Endothelial cell of umbilical vein (primary cell): ENCODE measurements at regions not wholly inside any gene's neighbourhood (a gene's known extent, or its start where the extent isn't known, plus 50 kb on each side); places are given as distances from the start of the nearest gene placed in this dataset.

ENCODE experiments used
- BruUV-seq: library from RNA; stranded (reverse); fragments of 400-500 nt; replicated peaks from 2 replicates; lab custom pipeline; 2021; lab: Mats Ljungman, UMichigan
- CTCF ChIA-PET: fragments of 300-600, 350-600 bp; sonication (Branson Sonifier 250); formaldehyde crosslinking; loops from one replicate; lab custom pipeline; 2021; ENCODE audit warnings: antibody characterized with exemption, inconsistent platforms; lab: Charles Lee
- POLR2A ChIA-PET: fragments of 300-600, 350-600 bp; sonication (Branson Sonifier 250); formaldehyde crosslinking; loops from one replicate; lab custom pipeline; 2021; ENCODE audit warnings: antibody characterized with exemption, inconsistent platforms; lab: Charles Lee
- DNase-seq: peaks from one replicate; pipeline ENCODE4 v3.0.0-alpha.2; 2011; ENCODE audit warnings: low read depth, low spot score
- FAIRE-seq: peaks from 2 replicates; lab custom pipeline; 2011; peaks lifted over from hg19 to GRCh38; lab: Jason Lieb, UNC
- H2AFZ ChIP-seq: 2 replicates; pipeline ENCODE4 v1.6.0; 2012; ENCODE audit warnings: low read depth, low read length, control low read depth, inconsistent platforms
- H3K27ac ChIP-seq: 2 replicates; pipeline ENCODE4 v1.5.1; 2011; ENCODE audit warnings: low read depth, mild to moderate bottlenecking, control low read depth, low read length, moderate library complexity; ENCODE audit not compliant: insufficient read depth
- H3K27me3 ChIP-seq, 2 experiments: 2 replicates each; pipeline versions ENCODE4 v1.6.0 to v1.6.1; 2011; ENCODE audit warnings: low read length in 2 of 2, mixed read lengths in 1 of 2; ENCODE audit not compliant: control insufficient read depth in 2 of 2, insufficient read depth in 2 of 2
- H3K36me3 ChIP-seq, 2 experiments: 2 replicates in 1 of 2; 3 replicates in 1 of 2; pipeline ENCODE4 v1.5.1; 2011; ENCODE audit warnings: low read length in 2 of 2, mild to moderate bottlenecking in 1 of 2, moderate library complexity in 1 of 2; ENCODE audit not compliant: control insufficient read depth in 2 of 2, insufficient read depth in 2 of 2; ENCODE audit errors: extremely low read depth in 1 of 2
- H3K4me1 ChIP-seq: 3 replicates; pipeline ENCODE4 v1.5.1; 2011; ENCODE audit warnings: mild to moderate bottlenecking, low read length; ENCODE audit not compliant: control insufficient read depth, insufficient read depth; ENCODE audit errors: extremely low read depth
- H3K4me2 ChIP-seq: 2 replicates; pipeline ENCODE4 v1.6.1; 2011; ENCODE audit warnings: low read length, control low read depth, mixed read lengths; ENCODE audit not compliant: insufficient read depth
- H3K4me3 ChIP-seq, 3 experiments: fragments of 200-600 bp in 1 of 3; sonication (generic), shearing (Covaris generic) in 1 of 3; replicated peaks in 1 of 3; 2 replicates each; pipeline ENCODE4 v1.5.1; 2011 to 2016; ENCODE audit warnings: control low read depth in 3 of 3, low read length in 3 of 3, mild to moderate bottlenecking in 2 of 3, inconsistent platforms in 1 of 3, low read depth in 1 of 3, moderate library complexity in 1 of 3; ENCODE audit not compliant: insufficient read depth in 1 of 3
- H3K79me2 ChIP-seq: 2 replicates; pipeline ENCODE4 v1.6.0; 2012; ENCODE audit warnings: low read length, inconsistent platforms; ENCODE audit not compliant: control insufficient read depth, insufficient read depth
- H3K9ac ChIP-seq: replicated peaks from 2 replicates; pipeline ENCODE3; 2011; ENCODE audit warnings: low read length, control low read depth; ENCODE audit not compliant: insufficient read depth; ENCODE audit errors: extremely low read depth
- H3K9me1 ChIP-seq: replicated peaks from 3 replicates; pipeline ENCODE4 v1.6.0; 2011; ENCODE audit warnings: mild to moderate bottlenecking, low read length; ENCODE audit not compliant: control insufficient read depth, insufficient read depth; ENCODE audit errors: extremely low read depth
- H3K9me3 ChIP-seq: replicated peaks from 2 replicates; pipeline ENCODE4 v1.5.1; 2012; ENCODE audit warnings: low read length, inconsistent platforms; ENCODE audit not compliant: control insufficient read depth, insufficient read depth
- H4K20me1 ChIP-seq: replicated peaks from 2 replicates; pipeline ENCODE3; 2011; ENCODE audit warnings: mild to moderate bottlenecking, low read length; ENCODE audit not compliant: control insufficient read depth, insufficient read depth; ENCODE audit errors: extremely low read depth
- CTCF ChIP-seq, 2 donors: IDR thresholded peaks; 1 replicate in 1 of 2; 2 replicates in 1 of 2; pipeline ENCODE4 v1.5.1; 2011; ENCODE audit warnings: low read length in 2 of 2, mild to moderate bottlenecking in 2 of 2, moderate library complexity in 2 of 2, control low read depth in 1 of 2, inconsistent platforms in 1 of 2, low read depth in 1 of 2; ENCODE audit not compliant: insufficient read depth in 1 of 2; ENCODE audit errors: extremely low read depth in 1 of 2
- EZH2 ChIP-seq: IDR thresholded peaks from 2 replicates; pipeline ENCODE4 v1.6.1; 2012; ENCODE audit warnings: borderline replicate concordance, low read depth, mild to moderate bottlenecking, moderate library complexity, low read length, inconsistent platforms; ENCODE audit not compliant: severe bottlenecking
- FOS ChIP-seq: IDR thresholded peaks from 2 replicates; pipeline ENCODE4 v1.6.1; 2011; ENCODE audit warnings: mild to moderate bottlenecking, low read length, moderate library complexity, borderline replicate concordance; ENCODE audit not compliant: insufficient read depth
- GATA2 ChIP-seq: IDR thresholded peaks from 2 replicates; pipeline ENCODE4 v1.7.0; 2011; ENCODE audit warnings: low read depth, mild to moderate bottlenecking, moderate library complexity, mixed read lengths, low read length; ENCODE audit not compliant: insufficient read length, insufficient read depth
- JUN ChIP-seq: IDR thresholded peaks from 2 replicates; pipeline ENCODE4 v1.6.1; 2011; ENCODE audit warnings: borderline replicate concordance, low read depth; ENCODE audit not compliant: insufficient read length, insufficient read depth
- MAX ChIP-seq: IDR thresholded peaks from 2 replicates; pipeline ENCODE4 v1.6.1; 2011; ENCODE audit not compliant: insufficient read depth, insufficient read length
- MYC ChIP-seq: IDR thresholded peaks from one replicate; pipeline ENCODE4 v1.6.1; 2011; ENCODE audit warnings: mild to moderate bottlenecking, low read depth, low read length
- POLR2A ChIP-seq: IDR thresholded peaks from 2 replicates; pipeline ENCODE4 v1.6.1; 2012; ENCODE audit warnings: low read depth, mild to moderate bottlenecking, control low read depth, low read length
- POLR2AphosphoS5 ChIP-seq: IDR thresholded peaks from 2 replicates; pipeline ENCODE4 v1.6.1; 2012; ENCODE audit warnings: low read depth, mild to moderate bottlenecking, control low read depth, low read length, moderate library complexity; ENCODE audit not compliant: insufficient read depth
- dilution Hi-C: fragments of 300-500 bp; cut with MboI; formaldehyde crosslinking; loops from one replicate; pipeline ENCODE4 v1.15.0; 2019; ENCODE audit warnings: low sequenced_read_pairs; ENCODE audit not compliant: extremely low pct_ligation_motif_present
- intact Hi-C: fragments of 100-400 bp; cut with micrococcal nuclease; formaldehyde crosslinking; loops from one replicate; pipeline ENCODE4 v1.10.0; 2022

- Histone ChIP-seq H3K9ac (no peak overlapping the region), H3K9me3 (no peaks in the 10 kb centered on the region), H3K27me3 (no peaks in the 10 kb centered on the region), H3K36me3 (no peaks in the 10 kb centered on the region), H3K27ac (no peak overlapping the region), H3K79me2 (no peaks in the 10 kb centered on the region), H2AFZ (no peak overlapping the region), H3K9me1 (no peaks in the 10 kb centered on the region), H3K4me2 (no peak overlapping the region), H3K4me1 (no peaks in the 10 kb centered on the region), H4K20me1 (no peaks in the 10 kb centered on the region), H3K4me3 (no peak overlapping the region)
- TF ChIP-seq CTCF (IDR thresholded peaks at IDR 0.05; ENCODE audit: extremely low read depth in 1 of 2, insufficient read depth in 1 of 2, low read depth in 1 of 2, low read length in 2 of 2) = no peak
- TF ChIP-seq JUN = no peak
- no peak for TF ChIP-seq MYC
- no peak for TF ChIP-seq FOS
- no peak for TF ChIP-seq POLR2AphosphoS5
- no peak for TF ChIP-seq EZH2
- TF ChIP-seq POLR2A = no peak
- no peak for TF ChIP-seq MAX
- no peak for TF ChIP-seq GATA2
- FAIRE-seq (no peak), DNase-seq (no peak)
- ChIA-PET POLR2A (no interaction called here), CTCF (no interaction called here)
- intact Hi-C loops (no loop called here), dilution Hi-C loops (no loop called here)
- BruUV-seq = no TSS peak
These were observed 141.6 kb upstream of the CYP1B1 start for GRCh38 chr2:38217401-38218188.
